ENCODE measurements at regions not wholly inside any gene's neighbourhood (a gene's known extent, or its start where the extent isn't known, plus 50 kb on each side); places are given as distances from the start of the nearest gene placed in this dataset.

DNA sequence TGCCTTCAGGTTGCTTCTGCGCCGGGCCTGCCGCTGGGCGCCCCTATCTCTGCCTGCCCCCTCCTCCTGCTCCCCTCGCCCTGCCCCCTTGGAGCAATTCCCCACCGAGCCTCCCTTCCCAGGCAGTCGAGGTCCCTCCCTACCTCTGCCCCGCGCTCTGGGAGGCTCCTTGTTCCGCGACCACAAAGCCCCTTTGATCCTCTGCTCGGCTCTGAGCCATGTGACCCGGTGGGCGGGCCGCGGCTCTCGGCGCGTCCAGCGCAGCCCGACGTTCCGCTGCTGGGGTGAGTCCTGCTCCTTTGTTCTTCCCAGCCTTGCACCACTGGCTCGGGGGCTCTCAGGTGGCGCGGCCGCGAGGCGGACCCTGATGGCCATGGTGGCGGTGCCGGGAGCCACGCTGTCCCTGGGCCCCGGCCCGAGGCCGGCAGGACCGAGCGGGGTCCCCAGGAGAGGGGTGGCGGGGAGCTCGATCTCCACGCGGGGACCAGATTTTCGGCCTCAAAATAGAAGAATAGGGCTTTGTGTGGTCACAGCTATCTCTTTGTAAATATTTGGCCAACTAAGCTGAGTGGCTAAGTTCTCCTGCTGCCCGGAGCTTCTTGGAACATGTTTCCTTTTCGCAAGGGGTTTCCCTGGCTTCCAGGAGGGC is 310.6 kb downstream of the SEC14L1 start (continued):
- TF ChIP-seq, protein P1, sequence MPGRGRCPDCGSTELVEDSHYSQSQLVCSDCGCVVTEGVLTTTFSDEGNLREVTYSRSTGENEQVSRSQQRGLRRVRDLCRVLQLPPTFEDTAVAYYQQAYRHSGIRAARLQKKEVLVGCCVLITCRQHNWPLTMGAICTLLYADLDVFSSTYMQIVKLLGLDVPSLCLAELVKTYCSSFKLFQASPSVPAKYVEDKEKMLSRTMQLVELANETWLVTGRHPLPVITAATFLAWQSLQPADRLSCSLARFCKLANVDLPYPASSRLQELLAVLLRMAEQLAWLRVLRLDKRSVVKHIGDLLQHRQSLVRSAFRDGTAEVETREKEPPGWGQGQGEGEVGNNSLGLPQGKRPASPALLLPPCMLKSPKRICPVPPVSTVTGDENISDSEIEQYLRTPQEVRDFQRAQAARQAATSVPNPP (CRISPR knock-in tag; IDR thresholded peaks at IDR 0.05) = no peak; the same call in 1 of the 2 replicates
- TF ChIP-seq ONECUT2 (CRISPR knock-in tag; IDR thresholded peaks at IDR 0.05) (no peak), ZNF432 (CRISPR knock-in tag; IDR thresholded peaks at IDR 0.05; ENCODE audit: borderline replicate concordance) (no peak), ZNF256 (CRISPR knock-in tag; conservative IDR thresholded peaks at IDR 0.05) (0 out of 2 replicates have a peak, but pooled peaks have one; percentile 66), REPIN1 (CRISPR knock-in tag; IDR thresholded peaks at IDR 0.05; ENCODE audit: borderline replicate concordance, low read depth) (peak; percentile 95; the same call in 1 of the 2 replicates), ZNF121 (CRISPR knock-in tag; IDR thresholded peaks at IDR 0.05) (peak; percentile 81), TCF12 (IDR thresholded peaks at IDR 0.05) (no peak), TCF12 (CRISPR knock-in tag; IDR thresholded peaks at IDR 0.05) (peak; percentile 86), ZFP36L2 (CRISPR knock-in tag; IDR thresholded peaks at IDR 0.05) (no peak), ZNF280B (CRISPR knock-in tag; IDR thresholded peaks at IDR 0.05; ENCODE audit: borderline replicate concordance) (no peak; the same call in 1 of the 2 replicates), ZNF552 (CRISPR knock-in tag; IDR thresholded peaks at IDR 0.05; ENCODE audit: borderline replicate concordance) (0 out of 2 replicates have a peak, but pooled peaks have one; percentile 30), ZNF333 (CRISPR knock-in tag; IDR thresholded peaks at IDR 0.05; ENCODE audit: borderline replicate concordance) (0 out of 2 replicates have a peak, but pooled peaks have one; percentile 2), ZNF367 (CRISPR knock-in tag; IDR thresholded peaks at IDR 0.05; ENCODE audit: borderline replicate concordance) (peak; percentile 78; the same call in 1 of the 2 replicates), ZNF329 (CRISPR knock-in tag; IDR thresholded peaks at IDR 0.05; ENCODE audit: low read depth) (no peak), KDM1A (CRISPR knock-in tag; IDR thresholded peaks at IDR 0.05) (no peak), ZNF773 (CRISPR knock-in tag; IDR thresholded peaks at IDR 0.05; ENCODE audit: borderline replicate concordance) (0 out of 2 replicates have a peak, but pooled peaks have one; percentile 71), ZNF510 (CRISPR knock-in tag; IDR thresholded peaks at IDR 0.05; ENCODE audit: low read depth) (no peak), ZNF891 (CRISPR knock-in tag; IDR thresholded peaks at IDR 0.05) (peak; percentile 43; the same call in 1 of the 2 replicates)
- TF ChIP-seq, protein P2, sequence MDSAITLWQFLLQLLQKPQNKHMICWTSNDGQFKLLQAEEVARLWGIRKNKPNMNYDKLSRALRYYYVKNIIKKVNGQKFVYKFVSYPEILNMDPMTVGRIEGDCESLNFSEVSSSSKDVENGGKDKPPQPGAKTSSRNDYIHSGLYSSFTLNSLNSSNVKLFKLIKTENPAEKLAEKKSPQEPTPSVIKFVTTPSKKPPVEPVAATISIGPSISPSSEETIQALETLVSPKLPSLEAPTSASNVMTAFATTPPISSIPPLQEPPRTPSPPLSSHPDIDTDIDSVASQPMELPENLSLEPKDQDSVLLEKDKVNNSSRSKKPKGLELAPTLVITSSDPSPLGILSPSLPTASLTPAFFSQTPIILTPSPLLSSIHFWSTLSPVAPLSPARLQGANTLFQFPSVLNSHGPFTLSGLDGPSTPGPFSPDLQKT (CRISPR knock-in tag; IDR thresholded peaks at IDR 0.05; ENCODE audit: borderline replicate concordance) = no peak
- TF ChIP-seq, protein P3, sequence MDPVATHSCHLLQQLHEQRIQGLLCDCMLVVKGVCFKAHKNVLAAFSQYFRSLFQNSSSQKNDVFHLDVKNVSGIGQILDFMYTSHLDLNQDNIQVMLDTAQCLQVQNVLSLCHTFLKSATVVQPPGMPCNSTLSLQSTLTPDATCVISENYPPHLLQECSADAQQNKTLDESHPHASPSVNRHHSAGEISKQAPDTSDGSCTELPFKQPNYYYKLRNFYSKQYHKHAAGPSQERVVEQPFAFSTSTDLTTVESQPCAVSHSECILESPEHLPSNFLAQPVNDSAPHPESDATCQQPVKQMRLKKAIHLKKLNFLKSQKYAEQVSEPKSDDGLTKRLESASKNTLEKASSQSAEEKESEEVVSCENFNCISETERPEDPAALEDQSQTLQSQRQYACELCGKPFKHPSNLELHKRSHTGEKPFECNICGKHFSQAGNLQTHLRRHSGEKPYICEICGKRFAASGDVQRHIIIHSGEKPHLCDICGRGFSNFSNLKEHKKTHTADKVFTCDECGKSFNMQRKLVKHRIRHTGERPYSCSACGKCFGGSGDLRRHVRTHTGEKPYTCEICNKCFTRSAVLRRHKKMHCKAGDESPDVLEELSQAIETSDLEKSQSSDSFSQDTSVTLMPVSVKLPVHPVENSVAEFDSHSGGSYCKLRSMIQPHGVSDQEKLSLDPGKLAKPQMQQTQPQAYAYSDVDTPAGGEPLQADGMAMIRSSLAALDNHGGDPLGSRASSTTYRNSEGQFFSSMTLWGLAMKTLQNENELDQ (CRISPR knock-in tag; IDR thresholded peaks at IDR 0.05; ENCODE audit: borderline replicate concordance) = peak; percentile 39; the same call in 1 of the 2 replicates
- TF ChIP-seq, protein P4, sequence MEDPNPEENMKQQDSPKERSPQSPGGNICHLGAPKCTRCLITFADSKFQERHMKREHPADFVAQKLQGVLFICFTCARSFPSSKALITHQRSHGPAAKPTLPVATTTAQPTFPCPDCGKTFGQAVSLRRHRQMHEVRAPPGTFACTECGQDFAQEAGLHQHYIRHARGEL (CRISPR knock-in tag; IDR thresholded peaks at IDR 0.05) = no peak
- TF ChIP-seq, protein P5, sequence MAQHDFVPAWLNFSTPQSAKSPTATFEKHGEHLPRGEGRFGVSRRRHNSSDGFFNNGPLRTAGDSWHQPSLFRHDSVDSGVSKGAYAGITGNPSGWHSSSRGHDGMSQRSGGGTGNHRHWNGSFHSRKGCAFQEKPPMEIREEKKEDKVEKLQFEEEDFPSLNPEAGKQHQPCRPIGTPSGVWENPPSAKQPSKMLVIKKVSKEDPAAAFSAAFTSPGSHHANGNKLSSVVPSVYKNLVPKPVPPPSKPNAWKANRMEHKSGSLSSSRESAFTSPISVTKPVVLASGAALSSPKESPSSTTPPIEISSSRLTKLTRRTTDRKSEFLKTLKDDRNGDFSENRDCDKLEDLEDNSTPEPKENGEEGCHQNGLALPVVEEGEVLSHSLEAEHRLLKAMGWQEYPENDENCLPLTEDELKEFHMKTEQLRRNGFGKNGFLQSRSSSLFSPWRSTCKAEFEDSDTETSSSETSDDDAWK (CRISPR knock-in tag; IDR thresholded peaks at IDR 0.05) = no peak

All from HepG2 (cell line).